ENCODE measurements at regions not wholly inside any gene's neighbourhood (a gene's known extent, or its start where the extent isn't known, plus 50 kb on each side); places are given as distances from the start of the nearest gene placed in this dataset.

- no peak for TF ChIP-seq GATA2 (IDR thresholded peaks at IDR 0.05; ENCODE audit: low read depth, low read length)
- TF ChIP-seq GATA3 (IDR thresholded peaks at IDR 0.05; ENCODE audit: low read depth, low read length) = no peak
These were observed 470.5 kb downstream of the MIAT start for GRCh38 chr22:27127911-27128310.

DNA sequence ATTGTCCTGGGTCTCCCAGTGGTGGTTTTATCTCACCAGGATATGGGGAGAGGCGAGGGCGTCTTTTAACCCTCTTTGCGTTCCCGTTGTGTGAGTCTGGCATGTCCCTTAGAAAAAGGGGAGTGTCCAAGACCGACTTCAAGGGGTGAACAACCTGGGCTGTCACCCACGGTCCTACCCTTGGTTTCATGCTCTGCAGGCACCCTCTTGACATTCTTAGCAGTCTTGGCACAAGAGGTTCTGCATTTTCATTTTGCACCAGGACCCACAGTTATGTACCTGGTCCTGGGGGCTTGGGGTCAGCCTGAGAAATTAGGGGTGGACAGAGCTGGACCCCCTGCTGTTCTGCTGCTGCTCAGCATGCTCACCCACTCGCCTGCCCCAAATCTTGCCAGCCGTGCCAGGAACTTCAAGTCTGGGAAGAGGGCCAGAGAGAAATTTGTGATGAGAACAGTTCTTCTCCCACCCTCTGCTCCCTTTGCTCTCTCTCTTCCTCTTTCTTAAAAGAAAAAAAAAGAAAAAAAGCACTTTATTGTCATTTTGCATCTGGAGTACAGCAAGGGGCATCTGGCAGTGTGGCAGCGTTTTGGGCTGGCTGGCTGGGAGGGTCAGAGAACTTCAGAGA, 471.2 kb downstream of the MIAT start:
- no peak for TF ChIP-seq GATA2 (IDR thresholded peaks at IDR 0.05; ENCODE audit: low read depth, low read length)
- no peak for TF ChIP-seq GATA3 (IDR thresholded peaks at IDR 0.05; ENCODE audit: low read depth, low read length)

GRCh38 chr22:27129266-27129665, 471.9 kb downstream of the MIAT start:
- TF ChIP-seq GATA3 (IDR thresholded peaks at IDR 0.05; ENCODE audit: low read depth, low read length) (no peak), GATA2 (IDR thresholded peaks at IDR 0.05; ENCODE audit: low read depth, low read length) (no peak)

DNA sequence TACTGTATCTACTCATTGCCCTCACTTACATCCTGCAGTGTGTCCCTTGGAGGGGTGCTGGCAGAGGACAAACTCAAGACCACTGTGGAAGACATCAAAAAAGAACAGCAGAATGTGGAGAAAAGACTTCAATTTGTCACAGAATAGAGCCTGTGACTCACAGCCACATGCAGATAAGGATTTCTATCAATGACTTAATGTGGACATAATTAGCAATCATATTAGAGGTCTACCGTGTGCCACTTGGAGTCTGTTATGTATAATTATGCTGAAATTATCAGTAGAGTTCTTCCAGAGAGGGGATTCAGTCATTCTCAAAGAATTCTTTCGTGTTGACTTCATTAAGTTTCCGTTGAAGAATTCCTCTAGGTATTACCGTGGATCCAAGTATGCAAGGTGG, 473.5 kb downstream of the MIAT start:
- TF ChIP-seq GATA3 (IDR thresholded peaks at IDR 0.05; ENCODE audit: low read depth, low read length) (no peak), GATA2 (IDR thresholded peaks at IDR 0.05; ENCODE audit: low read depth, low read length) (no peak)

DNA sequence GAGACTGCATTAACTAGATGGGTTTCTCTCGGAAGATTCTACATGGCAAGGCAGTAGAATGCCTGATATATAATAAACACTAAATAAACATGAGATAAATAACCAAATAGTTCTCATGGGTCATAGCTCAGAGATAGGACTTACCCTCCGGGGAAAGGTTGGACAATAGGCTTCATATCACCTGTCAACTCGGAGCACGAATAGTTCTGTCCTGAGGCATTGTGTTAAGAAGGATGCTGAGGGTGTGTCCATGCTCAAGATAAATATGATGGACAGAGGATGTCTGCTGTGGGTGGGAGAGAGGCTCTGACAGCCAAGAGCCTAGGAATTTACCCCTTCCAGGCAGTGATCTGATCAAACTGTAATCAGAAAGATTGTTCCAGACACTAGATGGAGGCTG, 474.0 kb downstream of the MIAT start:
- TF ChIP-seq GATA3 (IDR thresholded peaks at IDR 0.05; ENCODE audit: low read depth, low read length) = no peak
- TF ChIP-seq GATA2 (IDR thresholded peaks at IDR 0.05; ENCODE audit: low read depth, low read length) = no peak

DNA sequence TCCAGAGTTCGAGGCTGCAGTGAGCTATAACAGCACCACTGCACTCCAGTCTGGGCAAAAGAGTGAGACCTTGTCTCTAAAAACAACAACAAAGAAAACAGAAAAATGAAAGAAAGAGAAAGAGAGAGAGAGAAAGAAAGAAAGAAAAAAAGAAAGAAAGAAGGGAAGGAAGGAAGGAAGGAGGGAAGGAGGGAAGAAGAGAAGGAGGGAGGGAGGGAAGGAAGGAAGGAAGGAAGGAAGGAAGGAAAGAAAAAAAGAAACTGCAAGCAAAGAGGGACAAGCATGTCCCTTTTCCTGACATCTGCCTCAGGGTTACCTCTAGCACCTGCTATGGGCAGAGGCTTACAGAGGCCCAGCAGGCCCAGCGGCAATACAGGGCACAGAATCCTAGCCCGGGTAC, 475.0 kb downstream of the MIAT start:
- TF ChIP-seq GATA3 (IDR thresholded peaks at IDR 0.05; ENCODE audit: low read depth, low read length) (no peak), GATA2 (IDR thresholded peaks at IDR 0.05; ENCODE audit: low read depth, low read length) (no peak)

DNA sequence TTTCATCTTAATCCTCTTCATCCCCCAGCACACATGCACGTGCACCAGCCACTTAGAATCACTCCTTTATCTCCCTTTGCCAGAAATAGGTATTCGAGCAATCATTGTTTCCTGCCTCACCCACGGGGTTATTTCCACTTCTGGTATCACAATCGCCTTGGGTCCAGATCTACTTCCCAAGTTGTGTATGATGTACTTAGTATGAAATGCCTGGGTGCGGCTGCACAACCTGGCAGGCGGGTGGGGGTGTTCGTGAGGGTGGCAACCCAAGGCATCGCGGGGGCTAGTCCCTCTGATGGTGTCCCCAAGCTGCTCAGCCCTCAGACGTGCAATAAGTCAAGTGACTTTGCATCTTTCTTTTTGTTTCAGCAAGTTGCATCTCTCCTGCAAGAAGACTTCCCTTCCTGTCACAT, 475.6 kb downstream of the MIAT start:
- TF ChIP-seq GATA3 (IDR thresholded peaks at IDR 0.05; ENCODE audit: low read depth, low read length) = no peak
- TF ChIP-seq GATA2 (IDR thresholded peaks at IDR 0.05; ENCODE audit: low read depth, low read length) = no peak

DNA sequence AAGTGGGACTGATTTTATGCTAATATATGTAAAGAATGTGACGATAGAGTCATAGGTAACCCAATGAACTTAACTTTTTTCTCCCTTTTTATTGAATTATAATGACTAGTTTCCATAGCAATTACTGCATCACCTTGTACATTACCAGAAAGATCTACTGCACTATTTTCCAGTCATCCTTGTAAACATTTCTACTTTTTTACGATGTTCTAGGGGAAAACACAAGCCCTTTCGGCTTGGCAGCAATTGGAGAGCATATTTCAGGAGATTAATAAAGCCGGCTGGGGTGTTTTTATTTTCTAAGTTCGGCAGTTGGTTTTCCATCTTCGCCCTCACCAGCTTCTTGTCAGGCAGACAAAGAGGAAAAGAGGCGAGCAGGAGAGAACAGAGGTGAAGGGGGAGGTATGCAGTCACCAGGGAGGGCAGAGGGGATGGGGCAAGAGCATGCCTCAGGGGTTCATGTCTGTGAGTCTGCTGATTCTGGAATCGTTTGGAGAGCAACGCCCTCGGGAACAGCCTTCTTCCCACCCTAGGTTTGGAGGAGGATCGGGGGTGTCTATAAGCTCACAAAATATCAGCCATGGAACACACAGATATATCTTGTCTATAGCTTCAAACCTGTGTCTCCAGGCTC, 476.4 kb downstream of the MIAT start:
- TF ChIP-seq GATA2 (IDR thresholded peaks at IDR 0.05; ENCODE audit: low read depth, low read length) (no peak), GATA3 (IDR thresholded peaks at IDR 0.05; ENCODE audit: low read depth, low read length) (no peak)

GRCh38 chr22:27134315-27134701, 476.9 kb downstream of the MIAT start:
- TF ChIP-seq GATA3 (IDR thresholded peaks at IDR 0.05; ENCODE audit: low read depth, low read length) (no peak), GATA2 (IDR thresholded peaks at IDR 0.05; ENCODE audit: low read depth, low read length) (no peak)

DNA sequence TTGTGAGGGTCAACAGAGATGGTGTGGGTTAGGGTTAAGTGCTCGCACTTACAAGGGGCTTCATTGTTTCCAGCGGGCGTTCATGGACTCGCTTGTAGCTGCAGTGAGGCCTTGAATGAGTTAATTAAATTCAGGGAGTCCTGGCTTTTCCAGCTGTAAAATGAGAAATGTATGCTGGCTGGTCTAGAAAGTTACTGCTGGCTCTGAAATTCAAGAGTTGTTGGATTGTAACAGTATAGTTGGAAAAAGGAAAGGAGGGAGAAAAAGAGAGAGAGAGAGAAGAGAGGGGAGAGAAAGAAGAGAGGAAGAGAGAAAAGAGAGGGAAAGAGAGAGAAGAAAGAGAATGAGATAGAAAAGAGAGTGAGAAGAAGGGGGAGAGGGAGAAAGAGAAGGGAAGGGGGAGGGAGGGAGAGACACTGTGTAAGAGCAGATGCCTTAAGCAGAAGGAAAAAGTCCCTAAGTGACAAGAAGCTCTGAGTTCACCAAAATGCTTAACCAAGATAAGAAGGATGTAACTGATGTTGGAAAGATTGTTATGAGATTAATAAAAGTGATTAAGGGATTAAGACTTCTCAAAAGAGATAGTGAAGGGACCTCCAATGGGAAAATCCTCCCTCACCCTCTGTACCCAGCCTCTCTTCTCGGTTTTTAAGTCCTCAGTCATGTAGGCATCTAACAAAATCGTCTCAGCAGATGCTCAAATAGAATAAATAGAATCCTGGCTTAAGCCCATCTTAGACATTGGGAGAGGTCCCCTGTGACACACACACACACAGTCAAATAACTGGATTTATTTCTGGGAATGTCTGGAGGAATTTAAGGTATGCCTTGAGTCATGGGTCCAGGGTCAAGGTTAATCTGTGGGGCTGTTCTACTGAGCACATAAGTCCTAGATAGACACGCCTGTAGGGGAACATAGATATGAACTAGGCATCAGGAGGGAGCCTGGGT, 477.9 kb downstream of the MIAT start:
- TF ChIP-seq GATA3 (IDR thresholded peaks at IDR 0.05; ENCODE audit: low read depth, low read length) (no peak), GATA2 (IDR thresholded peaks at IDR 0.05; ENCODE audit: low read depth, low read length) (no peak)

GRCh38 chr22:27136596-27136995, 479.2 kb downstream of the MIAT start:
- TF ChIP-seq GATA3 (IDR thresholded peaks at IDR 0.05; ENCODE audit: low read depth, low read length) (no peak), GATA2 (IDR thresholded peaks at IDR 0.05; ENCODE audit: low read depth, low read length) (no peak)

GRCh38 chr22:27137871-27138337, 480.5 kb downstream of the MIAT start:
- TF ChIP-seq GATA2 (IDR thresholded peaks at IDR 0.05; ENCODE audit: low read depth, low read length) = no peak
- no peak for TF ChIP-seq GATA3 (IDR thresholded peaks at IDR 0.05; ENCODE audit: low read depth, low read length)

- TF ChIP-seq GATA2 (IDR thresholded peaks at IDR 0.05; ENCODE audit: low read depth, low read length) = no peak
- no peak for TF ChIP-seq GATA3 (IDR thresholded peaks at IDR 0.05; ENCODE audit: low read depth, low read length)
These were observed 481.1 kb downstream of the MIAT start for GRCh38 chr22:27138471-27138870.

DNA sequence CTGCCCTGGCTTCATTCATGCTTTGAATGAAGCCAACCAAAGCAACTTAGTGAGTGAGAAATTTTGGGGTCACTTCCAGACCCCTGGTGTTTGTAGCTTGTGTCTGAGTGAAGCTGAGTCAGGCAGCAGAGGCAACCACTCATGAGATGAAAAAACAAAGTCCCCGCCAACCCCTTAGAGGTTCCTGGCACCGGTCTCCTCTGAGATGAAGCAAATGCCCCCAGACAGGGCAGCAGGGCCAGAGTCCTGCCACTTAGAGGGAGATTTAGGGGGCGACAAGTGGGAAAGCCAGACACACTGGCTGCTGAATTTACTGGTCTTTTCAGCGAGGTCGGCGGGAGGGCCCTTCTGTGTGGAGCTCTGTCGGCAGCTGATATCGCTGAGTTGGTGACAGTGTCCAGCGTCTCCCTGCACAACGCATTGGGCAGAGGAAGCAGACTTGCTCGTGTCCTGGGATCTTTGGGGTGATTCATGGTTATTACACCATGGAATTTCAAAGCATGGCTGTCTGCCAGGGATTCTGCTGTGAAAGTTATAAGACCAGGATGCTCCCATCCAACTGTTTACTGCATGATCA, 482.6 kb downstream of the MIAT start:
- TF ChIP-seq GATA3 (IDR thresholded peaks at IDR 0.05; ENCODE audit: low read depth, low read length) (no peak), GATA2 (IDR thresholded peaks at IDR 0.05; ENCODE audit: low read depth, low read length) (peak; percentile 72)
